Keratinocyte (primary cell): ENCODE measurements at regions not wholly inside any gene's neighbourhood (a gene's known extent, or its start where the extent isn't known, plus 50 kb on each side); places are given as distances from the start of the nearest gene placed in this dataset.

Experiments
- DNase-seq: peaks from one replicate; pipeline ENCODE4 v3.0.0-alpha.2; 2011; ENCODE audit warnings: low read depth, missing footprints, low spot score
- FAIRE-seq: peaks from 2 replicates; lab custom pipeline; 2011; peaks lifted over from hg19 to GRCh38; lab: Jason Lieb, UNC
- H2AFZ ChIP-seq: 2 replicates; pipeline ENCODE4 v1.6.0; 2012; ENCODE audit warnings: low read length, control low read depth, inconsistent platforms; ENCODE audit not compliant: control insufficient read depth
- H3K27ac ChIP-seq: 2 replicates; pipeline ENCODE4 v1.5.1; 2011; ENCODE audit warnings: low read length; ENCODE audit not compliant: control insufficient read depth, insufficient read depth
- H3K27me3 ChIP-seq: 3 replicates; pipeline ENCODE4 v1.6.0; 2011; ENCODE audit warnings: low read length; ENCODE audit not compliant: control insufficient read depth, insufficient read depth; ENCODE audit errors: extremely low read depth
- H3K36me3 ChIP-seq, 2 experiments: 2 replicates in 1 of 2; 3 replicates in 1 of 2; pipeline ENCODE4 v1.5.1; 2011; ENCODE audit warnings: low read length in 2 of 2, mild to moderate bottlenecking in 1 of 2; ENCODE audit not compliant: control insufficient read depth in 2 of 2, insufficient read depth in 2 of 2; ENCODE audit errors: extremely low read depth in 1 of 2
- H3K4me1 ChIP-seq: 3 replicates; pipeline ENCODE4 v1.5.1; 2011; ENCODE audit warnings: low read length; ENCODE audit not compliant: control insufficient read depth, insufficient read depth; ENCODE audit errors: extremely low read depth
- H3K4me2 ChIP-seq: 3 replicates; pipeline ENCODE4 v1.6.0; 2011; ENCODE audit warnings: low read depth, low read length; ENCODE audit not compliant: control insufficient read depth, insufficient read depth; ENCODE audit errors: extremely low read depth
- H3K4me3 ChIP-seq, 3 experiments: fragments of 200-600 bp in 1 of 3; sonication (generic) in 1 of 3; 2 replicates in 2 of 3; 3 replicates in 1 of 3; pipeline ENCODE4 v1.5.1; 2011 to 2016; ENCODE audit warnings: low read length in 3 of 3, mild to moderate bottlenecking in 3 of 3, control low read depth in 2 of 3, inconsistent platforms in 1 of 3, low read depth in 1 of 3, mixed read lengths in 1 of 3, mixed run types in 1 of 3, moderate library complexity in 1 of 3; ENCODE audit not compliant: control insufficient read depth in 2 of 3, insufficient read depth in 2 of 3; ENCODE audit errors: extremely low read depth in 1 of 3
- H3K79me2 ChIP-seq: 2 replicates; pipeline ENCODE4 v1.6.0; 2012; ENCODE audit warnings: low read length; ENCODE audit not compliant: control insufficient read depth, insufficient read depth
- H3K9ac ChIP-seq: 3 replicates; pipeline ENCODE4 v1.6.0; 2011; ENCODE audit warnings: low read length; ENCODE audit not compliant: control insufficient read depth, insufficient read depth; ENCODE audit errors: extremely low read depth
- H3K9me1 ChIP-seq: 3 replicates; pipeline ENCODE4 v1.6.0; 2011; ENCODE audit warnings: low read length; ENCODE audit not compliant: control insufficient read depth, insufficient read depth; ENCODE audit errors: extremely low read depth
- H3K9me3 ChIP-seq: 2 replicates; pipeline ENCODE4 v1.5.1; 2012; ENCODE audit warnings: low read depth, low read length; ENCODE audit not compliant: control insufficient read depth
- H4K20me1 ChIP-seq: 3 replicates; pipeline ENCODE4 v1.6.0; 2011; ENCODE audit warnings: low read length; ENCODE audit not compliant: control insufficient read depth, insufficient read depth; ENCODE audit errors: extremely low read depth
- EZH2 ChIP-seq: IDR thresholded peaks from one replicate; pipeline ENCODE4 v1.6.1; 2012; ENCODE audit warnings: inconsistent platforms, mild to moderate bottlenecking, low read length, moderate library complexity
- dilution Hi-C: fragments of 300-500 bp; cut with MboI; formaldehyde crosslinking; loops from one replicate; pipeline ENCODE4 v1.7.0; 2020; ENCODE audit warnings: low sequenced_read_pairs; ENCODE audit not compliant: extremely low pct_ligation_motif_present
- TF ChIP-seq, protein P1 (sequence below), 3 experiments: IDR thresholded peaks in 1 of 3; conservative IDR thresholded peaks in 1 of 3; optimal IDR thresholded peaks in 1 of 3; 2 replicates in 2 of 3; 3 replicates in 1 of 3; pipeline versions ENCODE3 to v1.5.1; 2011; ENCODE audit warnings: low read length in 3 of 3, mild to moderate bottlenecking in 3 of 3, moderate library complexity in 2 of 3, control low read depth in 1 of 3, inconsistent platforms in 1 of 3; ENCODE audit not compliant: insufficient read depth in 2 of 3; ENCODE audit errors: extremely low read depth in 1 of 3

DNA sequence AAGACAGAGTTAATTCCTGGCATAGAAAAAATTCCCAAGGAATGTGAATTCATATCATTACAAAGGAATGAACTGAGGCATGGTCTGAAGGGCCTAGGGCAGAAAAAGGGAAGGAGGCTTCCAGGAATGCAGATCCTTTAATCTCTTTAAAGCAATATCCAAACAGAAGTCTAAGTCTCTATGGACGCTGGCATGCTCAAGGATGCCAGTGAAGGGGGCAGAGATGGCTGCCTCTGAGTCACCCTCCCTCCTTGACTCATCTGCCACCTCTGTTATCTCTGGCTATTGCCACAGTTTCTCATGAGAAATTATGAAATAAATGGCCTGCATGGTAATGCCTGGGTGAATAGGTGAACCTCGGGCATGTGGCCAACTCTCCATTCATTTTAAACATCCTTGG is 96.3 kb upstream of the BCL6 start:
- no peak for DNase-seq
- no peak for FAIRE-seq
- Histone ChIP-seq H2AFZ (no peak overlapping the region), H3K9me3 (no peaks in the 10 kb centered on the region), H3K27ac (no peak overlapping the region), H3K9ac (no peak overlapping the region), H3K9me1 (no peaks in the 10 kb centered on the region), H3K4me1 (no peaks in the 10 kb centered on the region), H4K20me1 (no peaks in the 10 kb centered on the region), H3K36me3 (no peaks in the 10 kb centered on the region), H3K4me3 (no peak overlapping the region), H3K27me3 (no peaks in the 10 kb centered on the region), H3K4me2 (no peak overlapping the region), H3K79me2 (no peaks in the 10 kb centered on the region)
- dilution Hi-C loops, result no loop called here
- TF ChIP-seq, protein P1, sequence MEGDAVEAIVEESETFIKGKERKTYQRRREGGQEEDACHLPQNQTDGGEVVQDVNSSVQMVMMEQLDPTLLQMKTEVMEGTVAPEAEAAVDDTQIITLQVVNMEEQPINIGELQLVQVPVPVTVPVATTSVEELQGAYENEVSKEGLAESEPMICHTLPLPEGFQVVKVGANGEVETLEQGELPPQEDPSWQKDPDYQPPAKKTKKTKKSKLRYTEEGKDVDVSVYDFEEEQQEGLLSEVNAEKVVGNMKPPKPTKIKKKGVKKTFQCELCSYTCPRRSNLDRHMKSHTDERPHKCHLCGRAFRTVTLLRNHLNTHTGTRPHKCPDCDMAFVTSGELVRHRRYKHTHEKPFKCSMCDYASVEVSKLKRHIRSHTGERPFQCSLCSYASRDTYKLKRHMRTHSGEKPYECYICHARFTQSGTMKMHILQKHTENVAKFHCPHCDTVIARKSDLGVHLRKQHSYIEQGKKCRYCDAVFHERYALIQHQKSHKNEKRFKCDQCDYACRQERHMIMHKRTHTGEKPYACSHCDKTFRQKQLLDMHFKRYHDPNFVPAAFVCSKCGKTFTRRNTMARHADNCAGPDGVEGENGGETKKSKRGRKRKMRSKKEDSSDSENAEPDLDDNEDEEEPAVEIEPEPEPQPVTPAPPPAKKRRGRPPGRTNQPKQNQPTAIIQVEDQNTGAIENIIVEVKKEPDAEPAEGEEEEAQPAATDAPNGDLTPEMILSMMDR (optimal IDR thresholded peaks at IDR 0.05 in 1 of 3, IDR thresholded peaks at IDR 0.05 in 1 of 3, conservative IDR thresholded peaks at IDR 0.05 in 1 of 3; ENCODE audit: extremely low read depth in 1 of 3, insufficient read depth in 2 of 3, low read length in 3 of 3), result no peak
- no peak for TF ChIP-seq EZH2

DNA sequence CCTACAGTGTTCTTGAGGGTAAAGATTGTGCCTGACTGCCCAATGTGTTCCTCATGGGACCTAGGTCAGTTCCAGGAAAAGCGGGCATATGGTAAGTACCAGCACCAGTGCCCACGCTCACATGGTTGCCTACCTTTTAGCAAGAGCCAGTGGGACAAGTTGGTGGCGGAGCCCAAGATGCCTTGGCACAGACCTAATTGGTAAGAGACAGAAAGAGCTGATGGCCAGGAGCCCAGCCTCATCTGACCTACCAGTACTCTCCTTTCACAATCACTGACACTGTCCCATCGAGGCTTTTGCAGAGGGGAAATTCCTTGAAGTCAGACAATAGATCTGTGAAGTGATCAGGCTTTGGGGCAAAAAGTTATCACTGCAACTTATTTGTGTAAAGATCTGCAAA is 98.4 kb upstream of the BCL6 start:
- no peak for TF ChIP-seq EZH2
- TF ChIP-seq, protein P1 (optimal IDR thresholded peaks at IDR 0.05 in 1 of 3, IDR thresholded peaks at IDR 0.05 in 1 of 3, conservative IDR thresholded peaks at IDR 0.05 in 1 of 3; ENCODE audit: extremely low read depth in 1 of 3, insufficient read depth in 2 of 3, low read length in 3 of 3), result no peak
- H3K9ac ChIP-seq, result no peak overlapping the region
- no peaks in the 10 kb centered on the region for H3K27me3 ChIP-seq
- H4K20me1 ChIP-seq, result no peaks in the 10 kb centered on the region
- H3K9me1 ChIP-seq, result no peaks in the 10 kb centered on the region
- no peak overlapping the region for H3K27ac ChIP-seq
- H2AFZ ChIP-seq, result no peak overlapping the region
- DNase-seq (no peak), FAIRE-seq (no peak)
- H3K79me2 ChIP-seq, result no peaks in the 10 kb centered on the region
- dilution Hi-C loops, result no loop called here
- H3K36me3 ChIP-seq, result no peaks in the 10 kb centered on the region
- no peaks in the 10 kb centered on the region for H3K4me1 ChIP-seq
- no peak overlapping the region for H3K4me3 ChIP-seq
- H3K4me2 ChIP-seq, result no peak overlapping the region
- H3K9me3 ChIP-seq, result no peaks in the 10 kb centered on the region
